ENCODE measurements at regions not wholly inside any gene's neighbourhood (a gene's known extent, or its start where the extent isn't known, plus 50 kb on each side); places are given as distances from the start of the nearest gene placed in this dataset.
"Not testable (repeated sequence)": the region's sequence is repeated elsewhere in the genome, so short reads cannot be mapped to it uniquely, and the experiment has no call there.

DNA sequence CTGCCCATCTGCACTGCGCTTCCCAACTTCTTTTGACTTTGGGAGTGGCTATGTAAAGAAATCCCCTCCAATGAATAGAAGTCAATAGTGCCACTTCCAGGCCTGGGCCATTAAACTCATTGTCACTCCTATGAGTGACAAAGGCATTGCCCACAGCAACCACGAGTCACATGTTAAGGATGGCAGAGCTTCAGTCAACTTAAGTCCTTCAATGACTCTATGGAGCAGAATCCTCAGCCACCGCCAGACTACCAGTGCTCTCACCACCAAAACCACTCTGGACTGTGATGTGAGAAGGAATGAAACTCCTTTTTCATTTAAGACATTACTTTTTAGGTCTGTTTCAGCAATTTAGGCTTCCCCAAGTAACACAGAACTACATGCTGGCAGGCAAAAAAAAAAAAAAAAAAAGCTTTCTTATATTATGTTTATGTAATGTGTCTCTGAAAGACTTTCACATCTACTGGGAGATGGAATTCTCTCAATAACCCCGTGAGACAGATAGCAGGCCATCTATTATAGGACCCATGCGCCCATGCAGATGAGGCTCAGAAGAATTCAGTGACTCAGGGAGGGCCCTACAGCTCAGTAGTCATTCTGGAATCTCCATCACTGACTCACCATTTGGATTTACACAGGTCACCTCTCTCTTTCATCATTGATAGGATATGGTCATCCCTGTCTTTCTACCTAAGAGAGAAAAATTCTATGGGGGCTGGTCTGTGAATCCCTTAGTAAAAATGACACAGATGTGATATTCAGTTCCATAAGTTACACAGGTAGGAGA lies 180.5 kb downstream of the CEMIP2 start:
- no peak for DNase-seq

DNA sequence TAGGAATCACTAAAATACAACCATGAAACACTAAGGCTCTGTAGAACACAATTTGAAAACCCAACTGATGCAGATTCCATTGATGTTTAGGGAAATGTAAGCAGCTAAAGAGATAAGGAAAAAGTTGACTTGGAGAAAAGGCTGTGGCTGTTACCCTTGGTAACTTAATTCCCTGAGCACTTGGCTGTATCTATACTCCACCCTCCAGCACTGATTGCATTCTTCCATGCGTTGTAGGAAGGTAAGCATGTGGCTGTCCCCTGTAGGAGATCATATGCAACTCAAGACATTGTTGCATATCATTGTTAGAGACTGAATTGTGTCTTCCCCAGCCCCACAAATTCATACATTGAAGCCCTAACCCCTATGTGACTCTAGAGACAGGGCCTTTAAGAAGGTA lies 184.5 kb downstream of the CEMIP2 start:
- no peak for DNase-seq

DNA sequence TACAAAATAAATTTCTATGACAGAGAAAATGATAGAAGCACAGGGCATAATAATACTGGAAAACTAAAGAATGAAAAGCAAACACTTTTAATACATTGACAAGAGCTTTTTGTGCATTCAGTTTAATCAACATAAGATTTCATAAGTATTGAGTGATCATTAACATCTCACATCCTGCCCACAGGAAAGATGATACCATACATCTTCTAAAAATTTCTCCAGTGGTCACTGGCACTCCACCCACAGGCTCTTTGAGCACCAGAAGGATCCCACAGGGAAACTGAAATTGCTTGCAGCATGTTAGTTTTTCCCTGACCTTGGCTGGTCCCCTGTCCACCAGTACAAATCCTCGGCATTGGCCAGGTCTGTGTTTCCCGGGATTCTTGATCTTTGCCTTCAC lies 186.0 kb downstream of the CEMIP2 start:
- DNase-seq, result no peak

DNA sequence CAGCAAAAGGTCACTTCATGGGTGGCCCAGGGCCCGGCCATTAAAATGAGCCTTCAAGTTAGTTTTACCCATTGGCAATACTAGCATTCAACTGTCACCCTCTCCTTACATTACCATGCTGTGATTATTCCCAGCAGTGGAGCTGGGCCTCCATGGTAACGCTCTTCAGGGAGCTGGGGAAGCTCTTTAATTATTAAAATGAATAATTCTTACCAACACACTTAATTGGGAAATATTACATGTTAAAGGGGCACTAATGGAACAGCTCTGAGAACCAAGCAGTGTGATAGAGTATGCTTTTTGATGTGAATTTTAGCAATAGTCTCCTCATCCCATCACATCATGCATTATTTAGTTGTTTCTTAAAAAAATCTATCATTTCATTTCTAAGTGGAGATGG lies 187.2 kb downstream of the CEMIP2 start:
- peak in 1 of 3 experiments; percentile 57 for DNase-seq

DNA sequence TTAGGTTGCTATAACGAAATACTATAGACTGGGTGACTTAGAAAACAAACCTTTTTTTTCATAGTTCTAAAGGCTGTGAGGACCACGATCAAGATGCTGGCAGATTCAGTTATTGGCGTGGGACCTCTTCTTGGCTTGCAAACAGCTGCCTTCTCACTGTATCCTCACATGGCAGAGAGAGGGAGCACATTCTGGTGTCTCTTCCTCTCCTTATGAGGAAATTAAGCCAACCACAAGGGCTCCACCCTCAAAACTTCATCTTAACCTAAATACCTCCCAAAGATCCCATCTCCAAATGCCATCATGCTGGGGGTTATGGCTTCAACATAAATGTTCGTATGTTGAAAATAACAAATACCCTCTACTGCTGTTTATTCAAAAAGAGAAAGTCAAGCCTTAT lies 197.1 kb downstream of the CEMIP2 start:
- no peak for DNase-seq

DNA sequence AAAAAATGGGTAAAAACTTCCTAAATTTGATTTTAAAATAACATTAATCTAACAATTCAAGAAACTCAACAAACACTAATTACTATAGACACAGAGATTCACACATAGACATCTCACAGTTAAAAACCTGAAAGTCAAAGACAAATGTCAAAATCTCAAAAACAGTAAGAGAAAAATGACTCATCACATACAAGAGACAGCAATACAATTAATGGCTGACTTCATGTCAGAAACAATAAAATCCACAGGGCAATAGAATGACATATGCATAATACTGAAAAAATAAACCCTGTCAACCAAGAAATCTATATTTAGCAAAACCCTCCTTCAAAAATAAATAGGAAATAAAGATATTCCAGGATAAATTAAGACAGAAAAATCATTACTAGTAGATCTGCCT lies 200.4 kb downstream of the CEMIP2 start:
- no peak for DNase-seq

DNA sequence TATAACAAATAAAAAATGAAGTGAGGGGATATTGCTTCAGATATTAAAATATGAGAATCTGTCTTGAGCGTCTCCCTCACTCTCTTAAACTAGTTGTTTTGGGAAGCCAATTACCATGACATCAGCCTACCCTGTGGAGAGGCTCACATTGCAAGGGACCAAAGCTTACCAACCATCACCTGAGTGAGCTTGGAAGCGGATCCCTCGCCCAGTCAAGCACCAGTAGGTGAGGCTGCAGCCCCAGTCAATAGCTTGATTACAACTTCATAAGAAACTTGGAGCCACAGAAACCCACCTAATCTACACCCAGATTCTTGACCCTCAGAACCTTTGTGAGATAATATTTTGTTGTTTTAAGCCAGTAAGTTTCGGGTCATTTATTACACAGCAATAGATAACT lies 206.2 kb downstream of the CEMIP2 start:
- DNase-seq, result no peak

DNA sequence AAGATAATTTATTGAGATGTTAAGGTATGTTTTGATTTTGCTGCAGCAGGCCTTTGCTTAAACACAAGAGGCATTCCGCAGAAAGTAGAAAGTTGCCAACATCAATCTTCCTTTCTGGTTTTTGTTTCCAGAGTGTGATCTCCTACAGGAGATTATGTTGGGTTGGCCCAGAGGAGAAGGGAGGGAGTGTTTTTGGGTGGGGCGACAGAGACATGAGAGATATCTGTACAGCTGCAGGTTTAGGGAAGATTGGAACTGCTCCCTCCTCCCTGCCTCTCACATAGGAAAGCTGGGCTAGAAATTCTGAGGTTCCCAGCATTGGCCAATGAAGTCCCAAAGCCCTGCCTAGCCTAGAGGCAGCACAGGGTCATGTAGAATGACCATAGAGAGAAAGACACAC lies 211.0 kb downstream of the CEMIP2 start:
- DNase-seq, result no peak

DNA sequence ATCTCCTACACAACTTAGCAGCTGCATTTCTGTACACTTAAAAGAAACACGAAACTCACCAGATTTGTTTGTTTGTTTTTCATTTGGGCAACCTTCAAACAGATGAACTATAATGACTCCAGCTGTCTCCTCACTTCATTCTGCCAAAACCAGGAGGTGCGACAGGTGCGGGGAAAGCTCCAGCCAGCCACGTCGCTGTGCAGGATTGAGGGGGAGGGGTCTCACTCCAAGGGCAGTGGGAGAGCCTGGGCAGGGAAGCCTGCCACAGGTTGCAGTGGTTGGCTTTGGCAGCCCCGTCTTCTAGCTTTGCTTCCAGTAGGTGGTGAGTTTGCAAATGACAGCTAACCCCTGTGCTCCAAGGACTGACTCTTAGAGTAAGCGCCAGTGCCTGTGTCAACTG lies 215.8 kb downstream of the CEMIP2 start:
- peak; percentile 23 to 96 (median 89) for DNase-seq

DNA sequence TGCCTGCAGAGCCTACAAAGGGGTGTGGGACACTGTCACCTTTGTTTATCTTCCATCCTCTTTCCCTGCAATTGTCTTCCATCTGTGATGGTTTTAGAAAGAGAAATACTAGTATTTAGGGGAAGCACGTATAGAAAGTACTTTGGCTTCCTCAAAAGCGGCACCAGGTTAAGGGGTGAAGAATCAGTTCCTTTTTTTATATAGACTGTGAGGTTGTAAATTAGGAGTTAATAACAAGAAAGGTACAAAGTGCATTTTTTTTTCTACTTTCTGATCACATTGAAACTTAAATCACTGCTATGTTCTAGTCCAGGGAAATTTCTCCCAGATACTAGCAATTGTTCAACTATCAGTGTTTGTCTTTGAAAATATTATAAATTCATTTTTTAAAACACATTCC lies 219.3 kb downstream of the CEMIP2 start:
- no peak for DNase-seq

DNA sequence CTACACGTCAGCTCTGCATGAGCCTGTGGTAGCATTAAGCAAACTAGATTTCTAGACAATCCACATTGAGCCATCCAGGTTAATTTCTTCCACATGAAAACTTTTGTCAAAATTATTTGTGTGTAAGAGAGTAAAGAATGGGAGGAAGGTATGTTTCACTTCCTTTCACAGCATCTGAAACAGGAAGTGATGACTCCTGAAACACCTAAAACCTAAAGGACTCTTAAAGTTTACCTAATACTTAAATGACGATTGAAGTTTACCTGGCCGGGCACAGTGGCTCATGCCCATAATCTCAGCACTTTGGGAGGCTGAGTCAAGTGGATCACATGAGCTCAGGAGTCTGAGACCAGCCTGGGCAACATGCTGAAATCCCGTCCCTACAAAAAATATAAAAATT lies 223.8 kb downstream of the CEMIP2 start:
- no peak for DNase-seq

DNA sequence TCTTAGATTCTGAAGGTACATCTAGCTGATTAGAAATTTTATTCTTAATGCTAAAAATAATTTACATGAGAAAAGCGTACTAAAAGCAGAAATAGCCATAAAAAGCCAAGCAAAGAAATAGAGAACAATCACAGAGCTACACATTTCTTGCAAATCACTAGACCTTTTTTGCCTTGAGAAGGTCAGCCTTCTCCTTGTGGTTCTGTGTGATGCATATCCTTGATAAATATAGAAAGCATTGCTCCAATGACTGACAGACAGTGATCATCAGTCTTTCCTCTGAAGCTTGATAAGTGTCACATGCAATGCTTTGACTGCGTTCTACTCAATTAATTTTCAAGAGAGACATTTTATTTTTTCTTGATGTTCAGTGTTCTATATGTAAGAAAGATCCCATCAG lies 226.9 kb downstream of the CEMIP2 start:
- no peak for DNase-seq

DNA sequence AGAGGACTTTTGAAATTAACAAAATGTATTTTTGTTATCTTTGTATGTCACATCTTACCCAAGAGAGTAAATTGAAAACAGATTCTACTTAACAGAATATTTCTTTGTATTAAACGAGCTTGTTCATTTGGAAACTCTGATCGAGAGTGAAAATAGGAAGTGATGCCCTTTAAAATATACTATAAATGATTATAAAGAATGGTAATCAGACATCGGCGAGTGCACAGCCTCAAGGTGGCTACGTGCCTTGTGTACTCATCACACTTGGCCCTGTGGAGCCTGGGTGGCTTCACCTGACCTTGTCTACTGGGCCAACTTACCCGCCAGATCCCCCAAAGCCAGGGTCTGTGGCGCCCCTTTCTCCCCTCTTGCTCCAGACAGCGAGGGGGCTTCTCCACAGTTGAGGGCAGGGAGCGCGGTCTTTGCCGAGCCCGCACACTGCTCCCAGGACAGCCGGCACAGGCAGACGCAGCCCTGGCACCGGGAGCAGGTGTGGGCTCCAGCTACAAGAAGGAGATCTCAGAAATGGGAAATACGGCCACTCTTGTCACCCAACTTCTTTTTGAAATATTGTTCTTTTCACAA lies 243.2 kb downstream of the CEMIP2 start:
- DNase-seq, result no peak

DNA sequence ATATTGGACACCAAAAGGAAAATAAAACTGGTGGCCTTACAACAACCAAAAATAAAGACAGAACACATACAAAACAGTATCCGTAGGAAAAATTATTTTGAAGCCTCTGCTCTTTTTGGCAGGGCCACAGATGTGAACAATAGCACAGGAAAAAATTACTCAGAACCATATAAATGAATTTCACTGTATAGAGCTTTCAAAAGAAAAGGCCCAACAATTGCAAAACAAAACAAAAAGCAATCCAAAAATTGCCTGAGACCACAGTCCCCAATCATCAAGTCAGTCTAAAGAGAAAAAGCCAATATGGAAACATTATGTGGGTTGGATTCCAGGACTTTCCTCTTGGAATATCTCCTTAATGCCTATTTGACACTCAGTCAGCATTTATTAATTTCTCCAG lies 243.8 kb downstream of the CEMIP2 start:
- DNase-seq, result no peak

DNA sequence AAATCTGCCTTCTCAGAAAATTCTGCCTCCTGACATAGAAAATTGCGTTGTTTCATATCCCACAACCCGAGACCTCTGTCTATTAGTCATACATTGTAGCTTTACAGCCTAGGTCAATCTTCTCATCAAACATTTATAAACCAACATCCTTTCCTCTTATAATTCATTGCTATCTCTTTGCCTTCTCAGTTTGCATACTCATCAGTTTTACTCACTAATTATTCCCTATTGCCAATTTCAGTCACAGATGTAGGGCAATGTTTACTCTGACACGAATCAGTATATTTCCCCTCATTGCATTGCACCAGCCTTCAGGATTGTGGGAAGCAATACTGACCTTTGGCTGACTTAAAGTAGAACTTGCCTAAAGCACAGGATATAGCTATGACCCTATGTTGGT lies 247.2 kb downstream of the CEMIP2 start:
- no peak for DNase-seq

DNA sequence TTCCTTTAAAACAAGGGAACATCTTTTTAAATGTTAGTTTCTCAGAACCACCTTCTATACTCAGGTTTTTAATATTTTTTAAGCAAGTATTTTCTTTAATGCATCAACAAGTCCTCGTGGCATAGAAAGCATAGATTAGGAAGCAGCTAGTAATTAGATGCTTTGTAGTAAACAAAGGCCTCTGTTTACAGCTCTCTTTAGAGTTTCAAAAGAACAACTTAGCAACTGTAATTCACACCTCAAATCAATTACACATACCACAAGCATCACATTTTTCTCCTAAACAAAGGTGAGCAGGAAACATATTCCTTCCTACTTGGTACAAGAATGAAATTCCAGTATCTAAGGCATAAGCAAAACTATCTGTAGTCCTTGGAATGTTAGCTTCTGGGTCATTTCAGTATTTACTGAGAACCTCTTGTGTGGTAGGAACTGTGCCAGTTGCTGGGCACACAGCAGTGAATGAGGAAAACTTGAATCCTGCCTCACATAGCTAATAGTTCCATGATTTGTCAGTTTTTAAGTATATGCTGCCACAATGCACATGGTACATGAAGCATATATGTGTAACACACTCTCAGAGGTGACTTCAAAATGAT lies 249.1 kb downstream of the CEMIP2 start:
- DNase-seq, result peak in 1 of 3 experiments; percentile 18

DNA sequence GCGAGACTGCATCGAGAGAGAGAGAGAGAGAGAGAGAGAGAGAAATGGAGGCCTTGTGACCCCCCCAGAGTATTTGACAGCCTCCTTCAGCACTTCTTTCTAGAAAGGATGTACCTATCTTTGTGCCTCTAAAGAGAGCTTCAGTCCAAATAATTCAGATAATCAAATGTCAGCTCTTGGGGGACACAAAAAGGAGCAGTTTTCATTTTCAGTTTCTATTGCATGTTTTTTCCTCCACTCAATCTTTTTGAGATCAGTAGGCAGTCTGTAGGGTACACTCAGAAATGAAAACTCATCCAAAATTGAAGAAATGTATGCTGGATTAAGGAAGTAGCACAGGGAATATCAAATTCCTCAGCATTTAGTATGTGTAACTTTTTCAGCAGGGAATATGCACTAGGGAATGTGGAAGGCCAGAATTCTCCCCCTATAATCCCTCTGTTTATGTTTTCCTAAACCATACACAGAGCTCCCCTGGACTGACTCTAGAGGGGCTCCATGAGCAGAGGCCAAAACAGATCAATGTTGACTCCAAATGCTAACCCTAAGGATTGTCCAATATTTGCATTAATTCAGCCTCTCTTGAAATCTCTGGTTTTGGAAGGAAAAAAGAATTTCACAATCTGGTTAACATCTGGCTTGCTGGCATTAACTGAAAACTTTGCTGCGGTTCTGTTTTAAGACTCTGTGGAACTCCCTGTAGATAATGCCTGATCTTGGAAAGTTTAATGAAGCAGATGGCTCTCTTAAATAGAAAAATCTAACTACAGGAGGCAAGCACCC lies 250.1 kb downstream of the CEMIP2 start:
- no peak for DNase-seq

DNA sequence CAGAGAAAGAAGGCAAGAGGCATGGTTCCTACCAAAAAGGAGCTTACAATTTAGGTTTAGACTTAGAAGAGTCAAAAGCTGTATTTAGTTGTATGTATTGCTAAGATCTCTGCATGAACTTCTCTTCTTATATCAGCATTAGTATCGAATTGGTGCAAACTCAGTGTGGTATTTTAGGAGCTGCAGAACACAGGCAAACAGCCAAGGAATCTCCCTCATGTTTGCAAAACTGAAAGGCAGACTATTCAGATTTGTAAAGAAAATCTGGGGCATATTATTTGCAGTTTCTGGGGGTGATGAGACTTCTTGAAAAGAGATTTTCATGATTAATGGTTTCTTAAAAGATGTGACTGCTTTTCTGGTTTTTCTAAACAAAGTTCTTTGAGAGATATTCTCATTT lies 252.7 kb downstream of the CEMIP2 start:
- no peak for DNase-seq

DNA sequence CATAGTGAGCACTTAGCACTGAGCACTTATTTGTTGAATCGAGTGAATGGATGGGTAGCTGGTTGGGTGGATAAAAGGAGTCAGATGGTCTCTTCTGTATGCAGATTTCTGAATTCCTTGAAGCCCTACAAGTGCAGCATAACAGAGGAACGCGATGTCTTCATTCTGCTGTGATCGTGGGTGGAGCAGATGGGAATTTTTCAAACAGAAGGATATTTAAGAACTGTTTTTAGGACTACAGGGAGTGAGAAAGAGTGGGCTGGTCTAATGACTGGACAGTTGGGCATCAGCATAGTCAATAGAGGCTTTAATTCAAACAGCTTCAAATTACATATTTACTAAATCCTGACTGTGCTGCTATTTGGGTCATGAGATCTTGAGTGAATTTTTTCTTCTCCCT lies 253.2 kb downstream of the CEMIP2 start:
- DNase-seq, result no peak

DNA sequence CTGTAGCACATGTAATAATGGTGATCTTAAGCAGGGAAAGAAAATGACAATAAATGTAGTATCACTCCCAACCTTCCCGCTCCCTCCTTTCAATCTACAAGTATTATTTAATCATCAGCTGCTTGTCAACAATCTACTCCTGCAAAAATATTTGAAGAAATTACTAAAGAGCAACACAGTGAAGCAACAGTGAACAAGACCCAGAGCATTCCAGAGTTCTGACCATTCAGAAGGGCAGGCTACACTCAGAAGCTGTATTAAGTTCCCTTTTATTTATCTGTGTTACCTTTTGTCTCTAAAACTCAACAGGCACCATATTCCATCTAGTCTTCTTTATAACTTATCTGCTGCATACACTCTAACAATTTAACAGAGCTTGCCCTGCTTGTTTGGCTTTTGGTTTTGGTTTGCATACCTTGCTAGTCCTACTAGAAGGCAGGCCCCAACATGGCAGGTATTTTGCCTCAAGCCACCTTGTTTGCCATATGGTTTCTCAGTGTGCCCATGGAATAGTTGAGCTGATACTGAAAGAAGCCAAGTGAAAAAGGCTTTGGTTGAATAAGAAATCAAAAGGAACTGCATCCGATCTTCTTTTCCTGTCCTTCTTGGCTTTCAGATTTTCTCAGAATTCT lies 253.9 kb downstream of the CEMIP2 start:
- no peak for DNase-seq

DNA sequence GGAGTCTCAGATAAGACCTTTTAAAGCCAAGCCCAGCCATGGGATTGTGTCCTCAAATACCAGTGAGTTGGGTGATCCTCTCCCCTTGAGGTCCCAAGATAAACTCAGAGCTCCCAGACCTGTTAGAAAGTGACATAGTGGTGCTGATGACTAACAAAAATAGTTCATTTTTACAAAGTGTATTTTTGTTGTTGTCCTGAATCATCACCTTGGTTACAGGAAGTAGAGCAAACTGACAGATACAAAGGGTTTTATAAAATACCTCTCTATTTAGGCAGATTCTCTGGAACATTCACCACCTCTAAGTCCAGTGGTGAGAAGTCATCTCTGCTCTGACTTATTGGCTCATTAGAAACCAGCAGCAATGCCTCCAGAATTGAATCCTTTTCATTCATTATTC lies 259.3 kb downstream of the CEMIP2 start:
- no peak for DNase-seq

DNA sequence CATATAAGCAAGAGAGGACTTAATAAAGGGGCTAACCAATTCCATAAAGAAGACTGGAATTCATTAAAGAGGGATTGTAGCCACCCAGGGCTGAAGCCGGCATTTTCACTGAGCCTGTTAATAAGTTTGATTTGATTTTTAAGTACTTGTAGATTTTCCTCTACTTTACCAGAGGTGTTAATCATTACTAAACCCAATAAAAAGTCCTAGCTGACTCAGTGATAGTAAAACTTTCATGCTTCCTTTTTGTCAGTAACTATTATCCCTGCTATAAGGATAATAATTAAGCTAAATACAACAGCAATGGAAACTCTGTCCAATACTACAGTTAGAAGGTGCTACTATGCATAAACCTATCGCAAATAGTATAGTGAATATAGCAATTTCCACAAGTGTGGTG lies 260.2 kb downstream of the CEMIP2 start:
- not testable (repeated sequence) for DNase-seq

DNA sequence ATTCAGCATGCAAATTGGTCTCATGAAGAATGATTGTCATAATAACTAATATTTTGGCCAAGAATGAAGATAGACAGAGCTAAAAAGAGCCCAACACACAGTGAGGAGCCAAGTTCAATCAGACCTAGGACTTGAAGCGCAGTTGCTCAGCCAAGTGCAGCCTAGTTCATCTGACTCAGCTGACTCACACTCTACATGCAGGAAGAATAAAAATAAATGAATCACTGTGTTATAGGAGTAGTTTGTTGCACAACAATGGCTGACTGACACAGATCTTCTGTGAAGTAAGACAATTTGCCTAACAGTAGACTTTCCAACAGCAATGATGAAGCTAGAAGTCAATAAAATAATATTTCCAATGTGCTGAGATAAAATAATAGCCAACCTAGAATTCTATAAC lies 261.5 kb downstream of the CEMIP2 start:
- no peak for DNase-seq

All from NCI-H1417 (cell line).